GM12878 (cell line): ENCODE measurements at regions not wholly inside any gene's neighbourhood (a gene's known extent, or its start where the extent isn't known, plus 50 kb on each side); places are given as distances from the start of the nearest gene placed in this dataset.
"Not testable (repeated sequence)": the region's sequence is repeated elsewhere in the genome, so short reads cannot be mapped to it uniquely, and the experiment has no call there.

Source experiments
- ATAC-seq: fragments of 200-7000 bp; cut with Tn5 transposase; 3 replicates; pipeline ENCODE4 v1.9.1; 2020; ENCODE audit warnings: mild to moderate bottlenecking, moderate library complexity
- BruUV-seq: library from RNA; stranded (reverse); fragments of 400-500 nt; replicated peaks from 2 replicates; lab custom pipeline; 2021; lab: Mats Ljungman, UMichigan
- CTCF ChIA-PET: fragments of 300-600 bp; sonication (Branson Sonifier 250); formaldehyde crosslinking; extraction: SDS; loops from one replicate; lab custom pipeline; 2021; ENCODE audit warnings: inconsistent platforms; lab: Yijun Ruan, JAX
- POLR2A ChIA-PET: fragments of 350-600 bp; formaldehyde crosslinking; extraction: SDS; loops from one replicate; lab custom pipeline; 2021; ENCODE audit warnings: inconsistent platforms; lab: Charles Lee
- RAD21 ChIA-PET: fragments of 300-600 bp; sonication (Branson Sonifier 250); formaldehyde crosslinking; loops from one replicate; lab custom pipeline; 2023; ENCODE audit warnings: antibody characterized with exemption; ENCODE audit not compliant: unreplicated experiment; lab: Charles Lee
- SMC1A ChIA-PET: fragments of 300-600 bp; sonication (Branson Sonifier 250); formaldehyde crosslinking; loops from one replicate; lab custom pipeline; 2023; ENCODE audit not compliant: unreplicated experiment, uncharacterized antibody; lab: Charles Lee
- DNase-seq: peaks from one replicate; pipeline ENCODE4 v3.0.0-alpha.2; 2011; ENCODE audit warnings: low read depth, low spot score
- FAIRE-seq: peaks from 3 replicates; lab custom pipeline; 2011; peaks lifted over from hg19 to GRCh38; lab: Jason Lieb, UNC
- H2AFZ ChIP-seq: 2 replicates; pipeline ENCODE4 v1.6.0; 2011; ENCODE audit warnings: low read depth, low read length, control low read depth; ENCODE audit not compliant: control insufficient read depth
- H3K27ac ChIP-seq: 2 replicates; pipeline ENCODE4 v1.5.1; 2011; ENCODE audit warnings: control low read depth; ENCODE audit not compliant: control insufficient read depth, insufficient read depth
- H3K27me3 ChIP-seq, 2 experiments: replicated peaks in 1 of 2; 2 replicates each; pipeline versions ENCODE4 v1.6.0 to v1.6.1; 2011; ENCODE audit warnings: low read length in 1 of 2; ENCODE audit not compliant: control insufficient read depth in 2 of 2, insufficient read depth in 2 of 2
- H3K36me3 ChIP-seq, 2 experiments: 2 replicates each; pipeline ENCODE4 v1.5.1; 2011; ENCODE audit warnings: low read length in 1 of 2; ENCODE audit not compliant: control insufficient read depth in 2 of 2, insufficient read depth in 2 of 2
- H3K4me1 ChIP-seq: 2 replicates; pipeline ENCODE4 v1.6.1; 2011; ENCODE audit warnings: mild to moderate bottlenecking, low read length, moderate library complexity, mixed read lengths; ENCODE audit not compliant: control insufficient read depth, insufficient read depth
- H3K4me2 ChIP-seq: 2 replicates; pipeline ENCODE4 v1.6.0; 2011; ENCODE audit warnings: control low read depth; ENCODE audit not compliant: control insufficient read depth, insufficient read depth
- H3K4me3 ChIP-seq: fragments of 200-600 bp; sonication (generic); 2 replicates; pipeline ENCODE4 v1.5.1; 2016
- H3K79me2 ChIP-seq: 2 replicates; pipeline ENCODE4 v1.6.0; 2011; ENCODE audit warnings: low read length; ENCODE audit not compliant: control insufficient read depth, insufficient read depth
- H3K9ac ChIP-seq: 2 replicates; pipeline ENCODE4 v1.8.0; 2011; ENCODE audit warnings: low read length, control low read depth, mixed read lengths; ENCODE audit not compliant: control insufficient read depth, insufficient read depth
- H3K9me3 ChIP-seq: replicated peaks from 3 replicates; pipeline ENCODE4 v1.5.1; 2011; ENCODE audit warnings: mild to moderate bottlenecking, low read length; ENCODE audit not compliant: control insufficient read depth, insufficient read depth
- H4K20me1 ChIP-seq: 2 replicates; pipeline ENCODE4 v1.6.0; 2011; ENCODE audit not compliant: control insufficient read depth, insufficient read depth
- CBFB ChIP-seq: IDR thresholded peaks from 2 replicates; pipeline ENCODE4 v1.6.1; 2016; ENCODE audit warnings: antibody characterized with exemption, low read depth
- RUNX3 ChIP-seq: IDR thresholded peaks from 2 replicates; pipeline ENCODE4 v1.6.1; 2012; ENCODE audit warnings: low read length, inconsistent platforms
- SREBF2 ChIP-seq: IDR thresholded peaks from 2 replicates; pipeline ENCODE4 v1.6.1; 2012; ENCODE audit warnings: mild to moderate bottlenecking, low read length
- TARDBP ChIP-seq: IDR thresholded peaks from 2 replicates; pipeline ENCODE4 v1.6.1; 2016; ENCODE audit warnings: borderline replicate concordance
- WGBS: methylation state at CpG from one replicate; pipeline ENCODE4 v1.1.6; 2016; ENCODE audit warnings: low lambda C conversion rate; ENCODE audit not compliant: insufficient replicate concordance, insufficient coverage; ENCODE audit errors: missing lambda C conversion rate; 5-methylcytosine and 5-hydroxymethylcytosine counted together
- in situ Hi-C: fragments of 300-500 bp; cut with MboI; formaldehyde crosslinking; loops from 9 replicates; pipeline ENCODE4 v1.14.3; 2018; ENCODE audit warnings: mixed read lengths
- intact Hi-C: fragments of 100-400 bp; cut with micrococcal nuclease; formaldehyde crosslinking; loops from one replicate; pipeline ENCODE4 v1.14.2; 2022; ENCODE audit not compliant: unreplicated experiment

DNA sequence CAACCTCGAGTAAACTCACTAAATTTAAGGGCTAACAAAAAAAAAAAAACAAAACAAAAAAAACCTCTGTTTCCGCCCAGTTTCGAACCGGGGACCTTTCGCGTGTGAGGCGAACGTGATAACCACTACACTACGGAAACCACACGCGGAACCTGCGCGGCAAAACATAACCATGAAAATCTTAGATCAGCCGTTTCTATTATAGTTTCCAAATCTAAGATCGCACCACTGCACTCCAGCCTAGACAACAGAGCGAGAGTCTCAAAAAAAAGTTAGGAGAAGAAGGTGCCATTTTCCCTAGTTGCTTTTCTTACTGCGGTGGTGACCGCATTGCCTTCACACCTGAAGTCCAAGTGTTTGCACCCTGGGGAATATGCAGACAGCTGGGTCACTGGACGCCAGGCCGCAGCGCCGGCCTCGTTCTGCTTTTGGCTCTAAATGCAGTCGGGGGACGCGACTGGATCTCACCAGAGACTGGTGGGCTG lies 167.8 kb downstream of the FAM72C start:
- H4K20me1 ChIP-seq, in situ Hi-C loops, SMC1A ChIA-PET, H3K79me2 ChIP-seq, BruUV-seq, intact Hi-C loops, H3K9ac ChIP-seq, H3K9me3 ChIP-seq, FAIRE-seq, CTCF ChIA-PET, H2AFZ ChIP-seq, DNase-seq, H3K36me3 ChIP-seq, H3K4me1 ChIP-seq, RAD21 ChIA-PET, H3K27me3 ChIP-seq, H3K27ac ChIP-seq, POLR2A ChIA-PET: not testable (repeated sequence)
- Histone ChIP-seq H3K4me2 (peak overlapping the region; percentile 11; the same call in 1 of the 2 replicates), H3K4me3 (peak overlapping the region; percentile 40; the same call in 1 of the 2 replicates)
- 7% methylated on average over 25 of the region's 26 CpGs for WGBS
- peak; percentile 68 for TF ChIP-seq RUNX3
- TF ChIP-seq TARDBP, result 0 out of 2 replicates have a peak, but pooled peaks have one; percentile 25
- 0 out of 2 replicates have a peak, but pooled peaks have one; percentile 42 for TF ChIP-seq CBFB
- TF ChIP-seq SREBF2, result peak; percentile 79
- ATAC-seq, result peak; percentile 70

DNA sequence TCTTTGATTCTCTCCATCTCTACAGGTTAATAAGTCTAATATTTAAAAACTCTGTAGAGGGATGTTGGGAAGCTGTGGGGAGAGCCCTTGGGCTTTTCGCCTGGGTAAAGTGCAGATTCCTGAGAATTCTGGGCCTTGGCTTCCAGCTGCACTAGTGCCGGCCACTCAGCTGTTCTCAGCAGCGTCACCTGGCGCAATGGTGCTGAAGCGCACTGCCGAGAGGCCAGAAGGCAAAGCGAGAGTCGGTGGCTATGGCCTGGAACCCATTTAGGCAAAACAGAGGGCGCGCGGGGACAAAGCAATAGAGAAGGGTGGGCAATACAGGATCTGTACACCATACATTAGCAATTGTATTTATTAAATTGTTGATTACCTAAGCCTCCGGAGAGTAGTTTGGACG lies 168.7 kb downstream of the FAM72C start:
- H3K27ac ChIP-seq, DNase-seq, intact Hi-C loops, H3K4me1 ChIP-seq, POLR2A ChIA-PET, BruUV-seq, H3K9ac ChIP-seq, H3K27me3 ChIP-seq, H4K20me1 ChIP-seq, H3K4me2 ChIP-seq, in situ Hi-C loops, SMC1A ChIA-PET, H3K9me3 ChIP-seq, H3K79me2 ChIP-seq, CTCF ChIA-PET, RAD21 ChIA-PET, H3K36me3 ChIP-seq, H2AFZ ChIP-seq, H3K4me3 ChIP-seq: not testable (repeated sequence)
- WGBS, result no CpG with 5 or more reads among the region's 13 CpGs
- ATAC-seq, result peak; percentile 83
- FAIRE-seq, result peak; percentile 27

DNA sequence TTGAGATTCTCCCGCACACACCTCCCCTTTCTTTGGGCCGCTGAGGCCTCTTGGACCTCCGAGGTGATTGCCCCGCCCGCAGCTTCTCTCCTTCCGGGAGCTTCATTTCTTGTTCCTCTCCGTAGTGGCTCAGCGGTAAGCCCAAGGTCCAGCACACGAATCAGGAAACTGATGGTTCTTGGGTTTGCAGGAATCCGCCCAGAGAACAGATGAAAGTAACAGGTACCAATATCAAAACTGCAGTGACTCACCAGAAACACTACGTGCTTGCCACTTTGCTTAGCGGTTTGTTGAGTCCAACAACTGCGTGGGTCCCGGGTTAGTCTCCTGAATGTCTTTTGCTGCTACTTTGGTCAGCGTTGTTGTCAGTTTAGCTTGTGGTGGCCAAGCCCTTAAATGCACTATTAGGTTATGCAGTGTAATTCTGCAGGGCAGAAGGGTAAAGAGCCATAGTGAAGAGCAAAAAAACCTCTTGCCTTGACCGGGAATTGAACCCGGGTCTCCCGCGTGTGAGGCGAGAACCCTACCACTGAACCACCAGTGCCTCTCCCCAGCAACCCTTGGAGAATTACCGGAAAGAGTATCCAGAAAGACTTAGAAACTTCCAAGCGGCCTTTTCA lies 172.1 kb downstream of the FAM72C start:
- H4K20me1 ChIP-seq, H3K4me1 ChIP-seq, DNase-seq, POLR2A ChIA-PET, SMC1A ChIA-PET, in situ Hi-C loops, H3K27me3 ChIP-seq, H3K9ac ChIP-seq, RAD21 ChIA-PET, H2AFZ ChIP-seq, CTCF ChIA-PET, H3K36me3 ChIP-seq, H3K4me3 ChIP-seq, H3K27ac ChIP-seq, H3K4me2 ChIP-seq, intact Hi-C loops, H3K79me2 ChIP-seq, H3K9me3 ChIP-seq, BruUV-seq, FAIRE-seq: not testable (repeated sequence)
- peak; percentile 75 for ATAC-seq
- no CpG with 5 or more reads among the region's 22 CpGs for WGBS

DNA sequence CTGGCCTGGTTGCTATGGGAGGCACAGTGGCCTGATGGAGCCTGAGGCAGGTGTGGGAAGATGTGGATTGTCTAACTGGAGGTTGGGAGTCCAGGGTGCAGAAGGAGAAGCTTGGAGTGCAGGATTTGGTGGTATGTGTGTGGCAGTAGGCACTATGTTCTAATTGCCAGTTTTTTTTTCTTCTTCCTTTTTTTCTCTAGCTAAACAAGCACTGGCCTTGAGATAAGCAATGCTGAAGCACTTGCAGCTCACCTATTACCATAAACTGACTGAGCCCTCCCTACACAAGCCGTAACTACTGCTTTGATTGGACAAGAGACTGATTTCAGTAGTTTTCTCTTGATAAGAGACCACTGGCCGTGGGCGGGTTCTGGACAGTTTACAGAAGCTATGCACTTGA lies 175.4 kb downstream of the FAM72C start:
- in situ Hi-C loops, H3K9ac ChIP-seq, POLR2A ChIA-PET, FAIRE-seq, H3K27ac ChIP-seq, H3K4me2 ChIP-seq, intact Hi-C loops, RAD21 ChIA-PET, H3K4me3 ChIP-seq, SMC1A ChIA-PET, H3K27me3 ChIP-seq, BruUV-seq, CTCF ChIA-PET, H3K36me3 ChIP-seq, ATAC-seq, H2AFZ ChIP-seq, H3K79me2 ChIP-seq, DNase-seq, H3K4me1 ChIP-seq, H4K20me1 ChIP-seq, H3K9me3 ChIP-seq: not testable (repeated sequence)
- WGBS, result no CpG with 5 or more reads among the region's 3 CpGs
